Motor neuron (in vitro differentiated cells): ENCODE measurements at regions not wholly inside any gene's neighbourhood (a gene's known extent, or its start where the extent isn't known, plus 50 kb on each side); places are given as distances from the start of the nearest gene placed in this dataset.

ENCODE experiments used
- ATAC-seq, 8 experiments: fragments of 200-7000 bp; cut with Tn5 transposase; replicated peaks in 6 of 8; 2 replicates each; pipeline ENCODE4 v1.8.0; 2021; ENCODE audit warnings: mild to moderate bottlenecking in 8 of 8, moderate library complexity in 8 of 8
- H3K27ac ChIP-seq, 2 donors: fragments of 250-450 bp; sonication (Bioruptor Pico); 2 replicates each; pipeline ENCODE4 v1.9.0; 2021; ENCODE audit warnings: antibody characterized with exemption in 2 of 2, mild to moderate bottlenecking in 2 of 2, moderate library complexity in 1 of 2
- H3K4me1 ChIP-seq, 2 donors: fragments of 250-450 bp; sonication (Bioruptor Pico); replicated peaks in 1 of 2; 2 replicates each; pipeline ENCODE4 v1.6.1; 2021; ENCODE audit warnings: antibody characterized with exemption in 2 of 2, mild to moderate bottlenecking in 2 of 2, moderate library complexity in 1 of 2
- H3K4me3 ChIP-seq, 5 donors: fragments of 250-450 bp; sonication (Bioruptor Pico); 2 replicates each; pipeline ENCODE4 v1.9.0; 2021; ENCODE audit warnings: antibody characterized with exemption in 5 of 5, mild to moderate bottlenecking in 5 of 5, moderate library complexity in 4 of 5
- WGBS, 10 experiments: fragments of 450-650 bp; shearing (Covaris generic); methylation state at CpG; one replicate each; pipeline ENCODE4 v1.0.0; 2022; 5-methylcytosine and 5-hydroxymethylcytosine counted together
- in situ Hi-C, 9 experiments: fragments of 400-800 bp; cut with MboI; loops; one replicate each; pipeline ENCODE4 v1.15.0; 2021; ENCODE audit warnings: low sequenced_read_pairs in 9 of 9, low pct_unique_long_range_greater_than_20kb in 2 of 9; ENCODE audit not compliant: unreplicated experiment in 9 of 9

- H3K27ac ChIP-seq, result no peak overlapping the region
- H3K4me3 ChIP-seq, result no peak overlapping the region
- no peak for ATAC-seq
- WGBS, 10 experiments, result 50 to 100% (median 100%) methylated on average over 1 to 3 of the region's 8 CpGs; no CpG with 5 or more reads in 1 of the 10 experiments
- in situ Hi-C loops, result no loop called here
- H3K4me1 ChIP-seq, result no peaks in the 10 kb centered on the region
Measured at GRCh38 chr18:55850904-55851303, 262.9 kb upstream of the TCF4 start.

GRCh38 chr18:55849391-55849790, 261.4 kb upstream of the TCF4 start:
- ATAC-seq, result no peak
- H3K27ac ChIP-seq, result no peak overlapping the region
- no peak overlapping the region for H3K4me3 ChIP-seq
- no peaks in the 10 kb centered on the region for H3K4me1 ChIP-seq
- in situ Hi-C loops, result no loop called here
- 80 to 90% (median 83%) methylated on average over 1 of the region's 1 CpG; no CpG with 5 or more reads in 5 of the 10 experiments for WGBS, 10 experiments

GRCh38 chr18:55847960-55848359, 260.0 kb upstream of the TCF4 start:
- H3K4me1 ChIP-seq, result no peaks in the 10 kb centered on the region
- in situ Hi-C loops, result no loop called here
- WGBS, 10 experiments, result 67 to 100% (median 98%) methylated on average over 1 to 3 of the region's 3 CpGs; no CpG with 5 or more reads in 4 of the 10 experiments
- H3K27ac ChIP-seq, result no peak overlapping the region
- no peak overlapping the region for H3K4me3 ChIP-seq
- no peak for ATAC-seq

GRCh38 chr18:55845221-55845620, 257.2 kb upstream of the TCF4 start:
- WGBS, 10 experiments, result 67 to 93% (median 79%) methylated on average over 1 to 4 of the region's 4 CpGs; no CpG with 5 or more reads in 1 of the 10 experiments
- ATAC-seq, result no peak

GRCh38 chr18:55844382-55844781, 256.4 kb upstream of the TCF4 start:
- in situ Hi-C loops, result no loop called here

More at GRCh38 chr18:55845221-55845620, 257.2 kb upstream of the TCF4 start:
- Histone ChIP-seq H3K4me3 (no peak overlapping the region), H3K27ac (no peak overlapping the region), H3K4me1 (no peaks in the 10 kb centered on the region)
- in situ Hi-C loops, result no loop called here

GRCh38 chr18:55841314-55841713, 253.3 kb upstream of the TCF4 start:
- no peak for ATAC-seq
- 0 to 100% (median 86%) methylated on average over 1 to 2 of the region's 2 CpGs for WGBS, 10 experiments
- in situ Hi-C loops, result no loop called here

More at GRCh38 chr18:55844382-55844781, 256.4 kb upstream of the TCF4 start:
- 30 to 100% (median 75%) methylated on average over 1 to 4 of the region's 4 CpGs for WGBS, 10 experiments
- Histone ChIP-seq H3K4me1 (no peaks in the 10 kb centered on the region), H3K27ac (no peak overlapping the region), H3K4me3 (no peak overlapping the region)
- no peak for ATAC-seq

GRCh38 chr18:55840601-55841170, 252.7 kb upstream of the TCF4 start:
- in situ Hi-C loops, result no loop called here
- Histone ChIP-seq H3K27ac (no peak overlapping the region), H3K4me1 (no peaks in the 10 kb centered on the region), H3K4me3 (no peak overlapping the region)
- 80 to 100% (median 95%) methylated on average over 2 to 13 of the region's 30 CpGs; no CpG with 5 or more reads in 6 of the 10 experiments for WGBS, 10 experiments
- ATAC-seq, result no peak

More at GRCh38 chr18:55841314-55841713, 253.3 kb upstream of the TCF4 start:
- Histone ChIP-seq H3K4me1 (no peaks in the 10 kb centered on the region), H3K4me3 (no peak overlapping the region), H3K27ac (no peak overlapping the region)

- peak in 2 of 8 experiments; percentile 52 to 55 for ATAC-seq
- H3K27ac ChIP-seq, result no peak overlapping the region
- H3K4me1 ChIP-seq, result no peaks in the 10 kb centered on the region
- in situ Hi-C loops, result no loop called here
- no peak overlapping the region for H3K4me3 ChIP-seq
Measured at GRCh38 chr18:55839343-55839742, 251.4 kb upstream of the TCF4 start.

- 0 to 100% (median 52%) methylated on average over 1 to 3 of the region's 3 CpGs; no CpG with 5 or more reads in 2 of the 10 experiments for WGBS, 10 experiments
- Histone ChIP-seq H3K27ac (no peak overlapping the region), H3K4me1 (no peaks in the 10 kb centered on the region), H3K4me3 (no peak overlapping the region)
- in situ Hi-C loops, result no loop called here
- ATAC-seq, result peak in 2 of 8 experiments; percentile 99
Measured at GRCh38 chr18:55838841-55839240, 250.8 kb upstream of the TCF4 start.

- H3K27ac ChIP-seq, result no peak overlapping the region
- no peaks in the 10 kb centered on the region for H3K4me1 ChIP-seq
- ATAC-seq, result no peak
- in situ Hi-C loops, result no loop called here
- 77 to 100% (median 85%) methylated on average over 1 to 6 of the region's 6 CpGs; no CpG with 5 or more reads in 4 of the 10 experiments for WGBS, 10 experiments
- no peak overlapping the region for H3K4me3 ChIP-seq
Measured at GRCh38 chr18:55838319-55838718, 250.3 kb upstream of the TCF4 start.

GRCh38 chr18:55833543-55833942, 245.6 kb upstream of the TCF4 start:
- in situ Hi-C loops, result no loop called here
- no peak overlapping the region for H3K4me3 ChIP-seq
- H3K4me1 ChIP-seq, result no peaks in the 10 kb centered on the region
- 0 to 100% (median 79%) methylated on average over 1 to 4 of the region's 4 CpGs; no CpG with 5 or more reads in 2 of the 10 experiments for WGBS, 10 experiments
- ATAC-seq, result peak in 2 of 8 experiments; percentile 100
- no peak overlapping the region for H3K27ac ChIP-seq

- ATAC-seq, result no peak
- in situ Hi-C loops, result no loop called here
- 20 to 100% (median 91%) methylated on average over 1 to 10 of the region's 10 CpGs for WGBS, 10 experiments
- Histone ChIP-seq H3K4me3 (no peak overlapping the region), H3K27ac (no peak overlapping the region), H3K4me1 (no peaks in the 10 kb centered on the region)
Measured at GRCh38 chr18:55830544-55830943, 242.6 kb upstream of the TCF4 start.

GRCh38 chr18:55821219-55821618, 233.2 kb upstream of the TCF4 start:
- Histone ChIP-seq H3K4me3 (no peak overlapping the region), H3K4me1 (no peaks in the 10 kb centered on the region), H3K27ac (no peak overlapping the region)
- ATAC-seq, result no peak
- WGBS, 10 experiments, result 42 to 100% (median 89%) methylated on average over 1 to 2 of the region's 2 CpGs; no CpG with 5 or more reads in 2 of the 10 experiments
- in situ Hi-C loops, result no loop called here

- in situ Hi-C loops, result no loop called here
- ATAC-seq, result no peak
Measured at GRCh38 chr18:55819448-55819847, 231.5 kb upstream of the TCF4 start.

More at GRCh38 chr18:55819448-55819847, 231.5 kb upstream of the TCF4 start:
- no peak overlapping the region for H3K4me3 ChIP-seq
- 88 to 100% (median 95%) methylated on average over 1 to 3 of the region's 3 CpGs; no CpG with 5 or more reads in 2 of the 10 experiments for WGBS, 10 experiments
- H3K27ac ChIP-seq, result no peak overlapping the region
- H3K4me1 ChIP-seq, result no peaks in the 10 kb centered on the region
